HL-60 (cell line): ENCODE measurements at regions not wholly inside any gene's neighbourhood (a gene's known extent, or its start where the extent isn't known, plus 50 kb on each side); places are given as distances from the start of the nearest gene placed in this dataset.

Source experiments
- CTCF ChIP-seq: IDR thresholded peaks from one replicate; pipeline ENCODE4 v1.5.1; 2011; ENCODE audit warnings: low read length, control low read depth, inconsistent platforms; ENCODE audit not compliant: insufficient read depth
- GABPA ChIP-seq: IDR thresholded peaks from 2 replicates; pipeline ENCODE4 v1.6.1; 2012; ENCODE audit warnings: low read depth
- POLR2AphosphoS5 ChIP-seq: IDR thresholded peaks from 2 replicates; pipeline ENCODE4 v1.6.1; 2012; ENCODE audit warnings: low read depth

- TF ChIP-seq CTCF (no peak), GABPA (no peak), POLR2AphosphoS5 (no peak)
Measured at GRCh38 chr13:52969373-52969772, 59.2 kb upstream of the OLFM4 start.
